ENCODE measurements at regions not wholly inside any gene's neighbourhood (a gene's known extent, or its start where the extent isn't known, plus 50 kb on each side); places are given as distances from the start of the nearest gene placed in this dataset.

GRCh38 chr3:145079436-145079835 lies 1081.5 kb downstream of the PLOD2 start:
- Histone ChIP-seq H3K9me3 (ENCODE audit: low read depth, low read length) (peaks cover 2% of the 10 kb centered on the region), H3K79me2 (ENCODE audit: insufficient read depth, low read length) (no peaks in the 10 kb centered on the region), H3K27me3 (ENCODE audit: insufficient read depth, low read length) (no peaks in the 10 kb centered on the region), H2AFZ (ENCODE audit: low read length) (no peak overlapping the region), H3K4me1 (ENCODE audit: insufficient read depth, low read length) (no peaks in the 10 kb centered on the region), H4K20me1 (ENCODE audit: insufficient read depth, low read length) (no peaks in the 10 kb centered on the region), H3K36me3 (ENCODE audit: insufficient read depth, low read length) (no peaks in the 10 kb centered on the region), H3K4me3 (ENCODE audit: insufficient read depth, low read length) (no peak overlapping the region), H3K27ac (ENCODE audit: low read depth, low read length) (no peak overlapping the region), H3K4me2 (ENCODE audit: insufficient read depth, low read length) (no peak overlapping the region)
- DNase-seq (ENCODE audit: insufficient read length, low spot score, missing footprints) = no peak
- TF ChIP-seq CTCF (IDR thresholded peaks at IDR 0.05; ENCODE audit: extremely low read depth, low read depth, low read length) = no peak

- no peak for DNase-seq (ENCODE audit: insufficient read length, low spot score, missing footprints)
- no peaks in the 10 kb centered on the region for H3K79me2 ChIP-seq (ENCODE audit: insufficient read depth, low read length)
- H2AFZ ChIP-seq (ENCODE audit: low read length) = no peak overlapping the region
- H3K4me3 ChIP-seq (ENCODE audit: insufficient read depth, low read length) = no peak overlapping the region
- no peak overlapping the region for H3K27ac ChIP-seq (ENCODE audit: low read depth, low read length)
- H3K9me3 ChIP-seq (ENCODE audit: low read depth, low read length) = peaks cover 2% of the 10 kb centered on the region
- no peaks in the 10 kb centered on the region for H4K20me1 ChIP-seq (ENCODE audit: insufficient read depth, low read length)
- H3K4me1 ChIP-seq (ENCODE audit: insufficient read depth, low read length) = no peaks in the 10 kb centered on the region
- no peak for TF ChIP-seq CTCF (IDR thresholded peaks at IDR 0.05; ENCODE audit: extremely low read depth, low read depth, low read length)
- no peaks in the 10 kb centered on the region for H3K36me3 ChIP-seq (ENCODE audit: insufficient read depth, low read length)
- no peaks in the 10 kb centered on the region for H3K27me3 ChIP-seq (ENCODE audit: insufficient read depth, low read length)
- no peak overlapping the region for H3K4me2 ChIP-seq (ENCODE audit: insufficient read depth, low read length)
Measured at GRCh38 chr3:145087038-145087437, 1073.9 kb downstream of the PLOD2 start.

GRCh38 chr3:145088917-145089316 lies 1072.1 kb downstream of the PLOD2 start:
- H3K4me3 ChIP-seq (ENCODE audit: insufficient read depth, low read length) = no peak overlapping the region
- TF ChIP-seq CTCF (IDR thresholded peaks at IDR 0.05; ENCODE audit: extremely low read depth, low read depth, low read length) = no peak
- H3K79me2 ChIP-seq (ENCODE audit: insufficient read depth, low read length) = no peaks in the 10 kb centered on the region
- no peak overlapping the region for H3K4me2 ChIP-seq (ENCODE audit: insufficient read depth, low read length)
- no peak overlapping the region for H3K27ac ChIP-seq (ENCODE audit: low read depth, low read length)
- no peak overlapping the region for H2AFZ ChIP-seq (ENCODE audit: low read length)
- peaks cover 2% of the 10 kb centered on the region for H3K9me3 ChIP-seq (ENCODE audit: low read depth, low read length)
- no peaks in the 10 kb centered on the region for H4K20me1 ChIP-seq (ENCODE audit: insufficient read depth, low read length)
- no peak for DNase-seq (ENCODE audit: insufficient read length, low spot score, missing footprints)
- H3K27me3 ChIP-seq (ENCODE audit: insufficient read depth, low read length) = no peaks in the 10 kb centered on the region
- H3K36me3 ChIP-seq (ENCODE audit: insufficient read depth, low read length) = no peaks in the 10 kb centered on the region
- H3K4me1 ChIP-seq (ENCODE audit: insufficient read depth, low read length) = no peaks in the 10 kb centered on the region

GRCh38 chr3:145089337-145089736 lies 1071.6 kb downstream of the PLOD2 start:
- Histone ChIP-seq H3K27ac (ENCODE audit: low read depth, low read length) (no peak overlapping the region), H3K4me1 (ENCODE audit: insufficient read depth, low read length) (no peaks in the 10 kb centered on the region), H3K4me3 (ENCODE audit: insufficient read depth, low read length) (no peak overlapping the region), H3K79me2 (ENCODE audit: insufficient read depth, low read length) (no peaks in the 10 kb centered on the region), H4K20me1 (ENCODE audit: insufficient read depth, low read length) (no peaks in the 10 kb centered on the region), H3K36me3 (ENCODE audit: insufficient read depth, low read length) (no peaks in the 10 kb centered on the region), H2AFZ (ENCODE audit: low read length) (no peak overlapping the region), H3K4me2 (ENCODE audit: insufficient read depth, low read length) (no peak overlapping the region), H3K9me3 (ENCODE audit: low read depth, low read length) (peaks cover 2% of the 10 kb centered on the region), H3K27me3 (ENCODE audit: insufficient read depth, low read length) (no peaks in the 10 kb centered on the region)
- no peak for DNase-seq (ENCODE audit: insufficient read length, low spot score, missing footprints)
- TF ChIP-seq CTCF (IDR thresholded peaks at IDR 0.05; ENCODE audit: extremely low read depth, low read depth, low read length) = no peak

Measured in osteoblast (primary cell).